ENCODE measurements at regions not wholly inside any gene's neighbourhood (a gene's known extent, or its start where the extent isn't known, plus 50 kb on each side); places are given as distances from the start of the nearest gene placed in this dataset.

DNA sequence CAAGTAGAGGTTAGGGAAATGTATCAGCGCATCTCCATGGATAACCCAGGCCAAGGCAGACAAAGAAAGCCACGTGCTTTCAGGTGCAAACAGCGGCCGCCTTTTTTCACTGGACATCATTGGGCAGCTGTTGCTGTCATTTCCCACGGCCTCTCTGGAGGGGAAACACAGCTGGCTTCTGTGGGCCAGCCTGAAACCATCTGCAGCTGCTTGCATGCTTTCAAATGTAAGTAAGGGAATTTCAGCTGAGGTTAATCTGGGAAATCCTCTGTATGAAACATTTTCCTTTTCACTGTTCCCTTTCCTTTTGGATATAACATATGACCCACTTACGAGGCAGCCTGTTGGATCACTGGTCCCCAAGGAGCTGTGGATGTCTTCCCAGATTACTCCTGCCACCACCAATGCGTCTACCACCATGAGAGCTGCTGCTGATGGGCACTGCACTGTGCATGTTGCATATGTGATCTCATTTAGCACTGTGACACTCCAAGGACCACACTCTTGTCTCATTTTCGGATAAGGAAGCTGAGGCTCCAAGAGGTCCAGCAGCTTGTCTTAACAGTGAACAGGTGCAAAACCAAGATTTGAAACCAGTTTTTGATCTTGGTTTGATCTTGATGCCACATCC lies 106.3 kb downstream of the C9orf152 start:
- DNase-seq, result no peak

GRCh38 chr9:110103257-110103656 lies 104.7 kb downstream of the C9orf152 start:
- DNase-seq, result no peak

GRCh38 chr9:110104261-110104809 lies 103.6 kb downstream of the C9orf152 start:
- DNase-seq, result no peak

DNA sequence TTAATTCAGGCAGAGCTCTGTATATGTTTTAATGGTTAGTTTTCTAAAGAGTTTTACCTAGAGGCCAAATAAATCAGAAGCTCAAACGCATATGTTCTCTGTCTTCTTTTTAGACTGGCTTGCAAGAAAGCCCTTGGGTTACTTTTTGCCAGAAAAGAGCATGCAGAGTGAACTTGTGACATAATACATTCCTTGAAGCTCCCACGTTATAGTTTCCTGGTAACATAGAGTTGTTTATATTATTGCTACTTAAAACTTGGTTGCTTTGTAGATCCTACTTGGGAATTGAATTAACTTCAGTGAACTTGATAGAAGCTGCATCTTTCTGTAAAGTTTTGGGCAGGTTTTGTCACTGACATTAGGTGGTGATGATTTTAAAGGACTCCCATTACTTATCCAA lies 102.9 kb downstream of the C9orf152 start:
- DNase-seq, result peak in 1 of 2 experiments; percentile 37

GRCh38 chr9:110106661-110107060 lies 101.3 kb downstream of the C9orf152 start:
- no peak for DNase-seq

DNA sequence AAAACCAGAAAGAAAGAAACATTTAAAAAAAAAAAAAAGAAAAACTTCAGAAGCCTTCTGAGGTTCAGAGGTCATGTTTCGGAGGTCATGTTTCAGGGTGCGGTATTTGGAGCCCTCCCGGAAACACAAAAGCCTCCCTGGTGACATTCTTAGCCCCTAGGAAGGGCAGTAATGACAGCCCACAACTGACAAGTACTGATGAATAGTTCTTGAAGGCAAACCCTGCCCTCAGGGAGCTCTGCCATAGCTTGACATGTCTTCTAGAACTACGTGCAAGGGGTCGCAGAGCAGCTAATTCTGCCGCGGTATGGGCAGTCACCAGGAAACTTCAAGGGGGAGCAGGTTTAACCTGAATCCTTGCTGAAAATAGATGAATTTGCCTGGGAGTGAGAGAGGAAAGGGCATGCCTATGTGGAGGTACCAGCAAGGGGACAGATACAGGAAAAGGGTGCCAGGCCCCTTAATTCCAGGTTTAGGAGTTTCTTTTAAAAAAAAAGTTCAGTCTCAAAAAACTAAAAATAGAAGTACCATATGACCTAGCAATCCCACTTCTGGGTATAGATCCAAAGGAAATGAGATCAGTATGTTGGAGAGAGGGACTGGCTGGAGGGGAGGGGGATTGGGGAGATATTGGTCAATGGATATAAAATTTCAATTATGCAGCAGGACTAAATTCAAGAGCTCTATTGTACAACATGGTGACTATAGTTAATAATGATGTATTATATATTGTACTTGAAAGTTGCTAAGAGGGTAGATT lies 98.4 kb downstream of the C9orf152 start:
- DNase-seq, result no peak

DNA sequence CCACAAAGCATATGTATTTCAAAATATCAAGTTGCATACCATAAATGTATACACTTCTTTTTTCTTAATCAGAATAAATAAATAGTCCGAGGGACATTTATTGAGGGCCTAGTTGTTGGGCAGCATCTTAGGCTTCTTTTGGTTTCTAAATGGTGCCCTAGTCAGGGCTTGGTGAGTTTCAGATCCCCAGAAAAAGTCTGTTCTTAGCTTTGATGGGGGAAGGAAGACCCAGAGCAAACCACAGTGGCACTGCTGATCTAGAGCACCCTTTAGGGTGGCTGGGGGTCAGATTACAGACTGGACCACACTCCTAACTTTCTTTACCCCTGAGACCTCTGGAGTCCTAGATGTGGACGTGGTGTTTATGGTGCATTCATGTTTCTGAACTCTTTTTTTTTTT lies 97.8 kb downstream of the C9orf152 start:
- DNase-seq, result no peak

- DNase-seq, result no peak
Measured at GRCh38 chr9:110111868-110112267, 96.1 kb downstream of the C9orf152 start.

DNA sequence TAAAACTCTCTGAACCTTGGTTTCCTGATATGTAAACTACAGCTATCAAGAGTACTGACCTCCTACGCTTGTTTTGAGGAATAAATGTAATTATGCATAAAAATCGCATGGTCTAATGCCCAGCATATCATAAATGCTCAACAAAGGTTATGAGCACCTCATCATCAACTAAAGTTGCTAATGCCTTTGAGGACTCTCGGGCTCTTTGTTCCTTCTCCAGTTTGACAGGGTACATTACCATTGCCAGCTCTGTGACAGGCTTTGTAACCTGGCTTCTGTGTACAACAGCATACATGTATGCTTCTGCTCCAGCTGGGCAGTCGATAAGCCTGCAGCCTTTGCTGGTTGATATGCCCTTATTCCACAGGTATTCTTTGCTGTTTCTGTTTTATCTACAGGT lies 95.2 kb downstream of the C9orf152 start:
- no peak for DNase-seq

DNA sequence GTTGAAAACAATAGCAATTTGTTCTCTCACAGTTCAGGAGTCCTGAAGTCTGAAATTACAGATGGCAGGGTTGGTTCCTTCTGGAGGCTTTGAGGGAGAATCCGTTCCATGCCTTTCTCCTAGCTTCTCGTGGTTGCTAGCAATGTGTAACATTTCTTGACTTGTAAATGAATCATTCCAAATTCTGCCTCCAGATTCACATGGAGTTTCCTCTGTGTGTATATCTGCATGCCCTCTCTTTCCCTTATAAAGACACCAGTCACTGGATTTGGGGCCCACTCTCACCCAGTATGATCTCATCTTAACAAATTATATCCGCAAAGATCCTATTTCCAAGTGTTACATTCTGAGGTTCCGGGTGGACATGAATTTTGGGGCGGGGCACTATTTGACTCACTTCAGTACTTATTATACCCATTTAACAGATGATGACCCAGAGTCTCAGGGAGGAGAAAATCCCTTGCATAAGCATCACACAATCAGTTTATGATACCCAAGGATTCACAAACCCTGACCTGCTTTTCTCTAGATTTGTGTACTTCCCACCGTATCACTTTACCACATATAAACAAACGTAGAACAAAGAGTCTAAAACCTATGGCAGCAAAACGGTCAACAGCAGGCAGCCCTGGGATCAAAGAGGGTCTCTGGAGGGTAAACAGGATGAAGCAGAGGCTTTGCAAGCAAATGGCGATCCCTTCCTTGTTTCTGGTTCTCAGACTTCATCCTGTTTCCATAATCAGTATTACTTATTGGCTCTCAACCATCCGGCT lies 93.7 kb downstream of the C9orf152 start:
- DNase-seq, result no peak

- no peak for DNase-seq
Measured at GRCh38 chr9:110114859-110115201, 93.1 kb downstream of the C9orf152 start.

GRCh38 chr9:110115341-110115820 lies 92.6 kb downstream of the C9orf152 start:
- DNase-seq, result no peak

DNA sequence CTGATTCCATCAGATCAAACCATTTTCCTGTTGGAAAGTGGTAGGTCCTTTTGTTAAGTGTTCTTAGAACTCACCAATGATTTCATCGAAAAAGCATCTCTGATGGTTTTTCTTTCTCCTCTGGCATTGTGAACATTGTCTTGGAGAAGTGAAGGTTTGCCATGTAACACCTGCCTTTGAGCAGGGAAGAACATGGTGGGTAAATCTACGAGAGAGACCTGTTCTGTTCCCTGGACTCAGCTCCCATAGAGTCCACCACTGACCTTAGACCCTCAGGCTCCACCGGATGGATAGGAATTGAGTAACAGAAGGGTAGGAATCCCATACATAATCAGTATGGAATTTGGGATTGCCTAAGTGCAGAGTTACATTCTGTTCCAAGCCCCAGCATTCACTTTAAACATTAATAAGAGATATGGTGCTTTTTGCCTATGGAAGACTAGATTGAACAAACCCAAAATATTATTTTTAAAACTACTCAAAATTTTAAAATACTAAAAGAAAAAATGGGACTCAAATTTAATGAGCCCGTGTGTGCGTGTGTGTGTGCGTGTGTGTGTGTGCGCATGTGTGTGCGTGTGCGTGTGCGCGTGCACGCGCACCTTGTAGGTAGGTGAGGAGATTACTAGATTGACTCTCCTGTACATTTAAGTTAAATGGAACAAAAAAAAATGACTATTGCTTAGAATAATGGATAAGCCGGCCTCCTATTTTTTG lies 92.0 kb downstream of the C9orf152 start:
- DNase-seq, result peak; percentile 73 to 84

- peak in 1 of 2 experiments; percentile 65 for DNase-seq
Measured at GRCh38 chr9:110116543-110116885, 91.4 kb downstream of the C9orf152 start.

DNA sequence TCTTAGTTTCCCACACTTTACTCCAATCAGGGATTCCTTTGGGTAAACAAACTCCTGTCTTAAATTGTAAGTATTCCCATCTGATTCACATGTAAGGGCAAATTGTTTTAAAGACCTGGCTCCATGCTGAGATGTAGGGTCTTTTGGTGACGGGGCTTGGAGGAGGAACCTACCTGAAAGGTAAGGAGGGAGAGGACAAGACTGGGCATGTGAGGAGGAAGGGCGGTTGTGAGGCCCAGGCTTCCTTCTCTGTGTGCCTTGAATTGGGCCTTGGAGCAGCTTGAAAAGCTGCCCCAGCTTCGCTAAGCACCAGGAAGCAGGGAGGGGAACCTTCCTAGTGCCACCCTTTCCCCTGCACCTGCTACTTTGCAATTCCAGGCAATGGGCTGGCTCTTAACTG lies 86.8 kb downstream of the C9orf152 start:
- DNase-seq, result no peak

GRCh38 chr9:110123341-110124095 lies 84.4 kb downstream of the C9orf152 start:
- DNase-seq, result no peak

GRCh38 chr9:110124439-110124838 lies 83.5 kb downstream of the C9orf152 start:
- DNase-seq, result no peak

GRCh38 chr9:110125207-110125751 lies 82.7 kb downstream of the C9orf152 start:
- no peak for DNase-seq

DNA sequence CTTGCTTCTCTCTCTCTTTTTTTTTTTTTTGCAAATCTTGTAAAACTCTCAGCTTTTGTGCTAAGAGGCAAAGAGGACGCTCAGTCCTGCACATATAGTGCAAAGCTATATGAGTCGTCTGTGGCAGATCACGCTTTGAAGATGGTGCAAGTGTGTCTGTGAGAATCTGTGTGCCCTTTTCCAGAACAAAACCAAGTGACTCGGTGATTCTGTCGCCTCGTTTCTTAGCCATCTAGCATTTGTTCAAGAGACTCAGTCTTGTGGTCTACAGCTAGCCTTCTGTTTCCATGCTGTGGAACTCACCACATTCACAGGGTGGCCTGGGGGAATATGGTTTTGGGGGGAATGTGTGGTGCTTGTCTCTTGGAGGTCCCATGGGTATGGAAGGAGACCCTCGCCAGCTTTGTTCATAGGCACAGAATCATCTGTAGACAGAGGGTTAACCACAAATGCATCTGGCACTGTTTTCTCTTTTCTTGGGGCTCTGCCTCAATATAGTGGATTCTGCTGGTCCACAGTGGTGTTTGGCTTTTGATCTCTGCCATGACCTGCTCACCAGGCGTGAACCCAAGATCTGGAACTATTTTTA lies 82.1 kb downstream of the C9orf152 start:
- DNase-seq, result no peak

- no peak for DNase-seq
Measured at GRCh38 chr9:110126499-110126941, 81.4 kb downstream of the C9orf152 start.

All from SW 1271 (cell line).